PFSK-1 (cell line): ENCODE measurements at regions not wholly inside any gene's neighbourhood (a gene's known extent, or its start where the extent isn't known, plus 50 kb on each side); places are given as distances from the start of the nearest gene placed in this dataset.

Experiments
- POLR2AphosphoS5 ChIP-seq: IDR thresholded peaks from 2 replicates; pipeline ENCODE4 v1.6.1; 2012; ENCODE audit warnings: low read depth, mild to moderate bottlenecking, control low read depth, low read length, moderate library complexity
- REST ChIP-seq, 2 experiments: IDR thresholded peaks; 2 replicates each; pipeline versions ENCODE4 v1.6.1 to v1.8.0; 2011 to 2012; ENCODE audit warnings: low read depth in 2 of 2, low read length in 2 of 2, control low read depth in 1 of 2, inconsistent platforms in 1 of 2, mild to moderate bottlenecking in 1 of 2, moderate library complexity in 1 of 2; ENCODE audit not compliant: insufficient read depth in 1 of 2
- SIN3A ChIP-seq: IDR thresholded peaks from 2 replicates; pipeline ENCODE4 v1.6.1; 2012; ENCODE audit warnings: mild to moderate bottlenecking, low read length, moderate library complexity, borderline replicate concordance; ENCODE audit not compliant: insufficient read depth
- TAF1 ChIP-seq: IDR thresholded peaks from 2 replicates; pipeline ENCODE4 v1.6.1; 2012; ENCODE audit warnings: low read length, control low read depth, borderline replicate concordance; ENCODE audit not compliant: insufficient read depth

GRCh38 chr5:103336941-103337340, 78.4 kb downstream of the MACIR start:
- TF ChIP-seq POLR2AphosphoS5 = no peak
- no peak for TF ChIP-seq SIN3A
- TF ChIP-seq REST (IDR thresholded peaks at IDR 0.05; ENCODE audit: insufficient read depth in 1 of 2, low read depth in 2 of 2, low read length in 2 of 2) = no peak
- no peak for TF ChIP-seq TAF1
